Thyroid gland (tissue), 4 donors: ENCODE measurements at regions not wholly inside any gene's neighbourhood (a gene's known extent, or its start where the extent isn't known, plus 50 kb on each side); places are given as distances from the start of the nearest gene placed in this dataset.

ENCODE experiments used
- CTCF ChIP-seq, 6 experiments: fragments of 200-600 bp in 3 of 6; fragments of 450-650 bp in 3 of 6; sonication (generic) in 3 of 6; IDR thresholded peaks; one replicate each; pipeline ENCODE4 v1.5.1; 2016 to 2019; ENCODE audit warnings: antibody characterized with exemption in 6 of 6, mild to moderate bottlenecking in 2 of 6, inconsistent platforms in 1 of 6, moderate library complexity in 1 of 6
- POLR2A ChIP-seq, 2 donors: fragments of 450-650 bp; IDR thresholded peaks; one replicate each; pipeline ENCODE4 v1.6.1; 2017; ENCODE audit warnings: antibody characterized with exemption in 2 of 2, mild to moderate bottlenecking in 2 of 2, moderate library complexity in 1 of 2

GRCh38 chr21:21661741-21662140 lies 663.5 kb downstream of the NCAM2 start:
- TF ChIP-seq POLR2A (IDR thresholded peaks at IDR 0.05) (no peak), CTCF (IDR thresholded peaks at IDR 0.05) (no peak)
